ENCODE measurements at regions not wholly inside any gene's neighbourhood (a gene's known extent, or its start where the extent isn't known, plus 50 kb on each side); places are given as distances from the start of the nearest gene placed in this dataset.

DNA sequence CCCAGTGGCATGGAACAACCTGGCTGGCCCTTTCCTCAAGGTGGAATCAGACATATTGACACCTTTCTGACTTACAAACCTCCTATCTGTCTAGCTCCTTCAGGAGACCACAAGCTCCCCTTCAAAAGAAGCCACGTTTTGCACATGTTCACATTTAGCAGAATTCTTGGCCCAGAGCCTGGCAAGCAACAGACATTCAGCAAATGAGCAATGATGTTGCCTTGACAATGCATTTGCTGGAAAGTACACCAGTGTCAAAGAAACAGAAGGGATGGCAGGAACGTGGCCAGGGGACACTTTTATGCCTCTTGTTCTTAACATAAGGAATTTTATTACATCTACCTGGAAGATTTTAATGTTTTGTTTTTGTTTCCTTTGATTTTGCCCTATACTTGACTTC lies 85.5 kb upstream of the FGF14 start:
- ChIA-PET CTCF (no interaction called here), RAD21 (ENCODE audit: unreplicated experiment) (no interaction called here), POLR2A (no interaction called here), SMC1A (ENCODE audit: uncharacterized antibody, unreplicated experiment) (no interaction called here)
- intact Hi-C loops (cut with micrococcal nuclease; ENCODE audit: unreplicated experiment) (no loop called here), in situ Hi-C loops (cut with MboI) (no loop called here)
- Histone ChIP-seq H3K79me2 (ENCODE audit: control insufficient read depth, insufficient read depth, low read length) (no peaks in the 10 kb centered on the region), H3K4me3 (no peak overlapping the region), H3K36me3 (ENCODE audit: control insufficient read depth in 2 of 2, insufficient read depth in 2 of 2, low read length in 1 of 2) (no peaks in the 10 kb centered on the region), H3K4me1 (ENCODE audit: control insufficient read depth, insufficient read depth, low read length) (no peaks in the 10 kb centered on the region), H3K4me2 (ENCODE audit: control insufficient read depth, insufficient read depth) (no peak overlapping the region), H4K20me1 (ENCODE audit: control insufficient read depth, insufficient read depth) (no peaks in the 10 kb centered on the region), H3K9ac (ENCODE audit: control insufficient read depth, insufficient read depth, low read length) (no peak overlapping the region), H2AFZ (ENCODE audit: control insufficient read depth, low read depth, low read length) (no peak overlapping the region), H3K27me3 (replicated peaks in 1 of 2; ENCODE audit: control insufficient read depth in 2 of 2, insufficient read depth in 2 of 2, low read length in 1 of 2) (no peaks in the 10 kb centered on the region), H3K27ac (ENCODE audit: control insufficient read depth, insufficient read depth) (no peak overlapping the region), H3K9me3 (replicated peaks; ENCODE audit: control insufficient read depth, insufficient read depth, low read length) (no peaks in the 10 kb centered on the region)
- no peak for FAIRE-seq
- TF ChIP-seq E2F8 (IDR thresholded peaks at IDR 0.05; ENCODE audit: low read depth, partially characterized antibody) (no peak), NFIC (IDR thresholded peaks at IDR 0.05; ENCODE audit: low read depth, low read length) (no peak), KDM1A (IDR thresholded peaks at IDR 0.05; ENCODE audit: borderline replicate concordance) (no peak), TCF3 (IDR thresholded peaks at IDR 0.05; ENCODE audit: borderline replicate concordance, insufficient read depth, low read depth, low read length) (no peak), SMAD1 (IDR thresholded peaks at IDR 0.05; ENCODE audit: low read depth, partially characterized antibody) (no peak), RCOR1 (conservative IDR thresholded peaks at IDR 0.05; ENCODE audit: low read depth, low read length) (no peak), STAT1 (conservative IDR thresholded peaks at IDR 0.05) (no peak), RAD51 (IDR thresholded peaks at IDR 0.05) (no peak), NKRF (conservative IDR thresholded peaks at IDR 0.05) (no peak), BMI1 (IDR thresholded peaks at IDR 0.05; ENCODE audit: borderline replicate concordance) (no peak), SMC3 (IDR thresholded peaks at IDR 0.05; ENCODE audit: borderline replicate concordance, low read length) (no peak), FOS (IDR thresholded peaks at IDR 0.05; ENCODE audit: borderline replicate concordance, extremely low read depth, insufficient read length) (no peak)
- TF ChIP-seq, protein P1, sequence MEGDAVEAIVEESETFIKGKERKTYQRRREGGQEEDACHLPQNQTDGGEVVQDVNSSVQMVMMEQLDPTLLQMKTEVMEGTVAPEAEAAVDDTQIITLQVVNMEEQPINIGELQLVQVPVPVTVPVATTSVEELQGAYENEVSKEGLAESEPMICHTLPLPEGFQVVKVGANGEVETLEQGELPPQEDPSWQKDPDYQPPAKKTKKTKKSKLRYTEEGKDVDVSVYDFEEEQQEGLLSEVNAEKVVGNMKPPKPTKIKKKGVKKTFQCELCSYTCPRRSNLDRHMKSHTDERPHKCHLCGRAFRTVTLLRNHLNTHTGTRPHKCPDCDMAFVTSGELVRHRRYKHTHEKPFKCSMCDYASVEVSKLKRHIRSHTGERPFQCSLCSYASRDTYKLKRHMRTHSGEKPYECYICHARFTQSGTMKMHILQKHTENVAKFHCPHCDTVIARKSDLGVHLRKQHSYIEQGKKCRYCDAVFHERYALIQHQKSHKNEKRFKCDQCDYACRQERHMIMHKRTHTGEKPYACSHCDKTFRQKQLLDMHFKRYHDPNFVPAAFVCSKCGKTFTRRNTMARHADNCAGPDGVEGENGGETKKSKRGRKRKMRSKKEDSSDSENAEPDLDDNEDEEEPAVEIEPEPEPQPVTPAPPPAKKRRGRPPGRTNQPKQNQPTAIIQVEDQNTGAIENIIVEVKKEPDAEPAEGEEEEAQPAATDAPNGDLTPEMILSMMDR (IDR thresholded peaks at IDR 0.05 in 2 of 3, conservative IDR thresholded peaks at IDR 0.05 in 1 of 3; ENCODE audit: control insufficient read depth in 2 of 3, extremely low read depth in 1 of 3, insufficient read depth in 1 of 3, low read depth in 3 of 3, low read length in 3 of 3) = no peak
- TF ChIP-seq, protein P2, sequence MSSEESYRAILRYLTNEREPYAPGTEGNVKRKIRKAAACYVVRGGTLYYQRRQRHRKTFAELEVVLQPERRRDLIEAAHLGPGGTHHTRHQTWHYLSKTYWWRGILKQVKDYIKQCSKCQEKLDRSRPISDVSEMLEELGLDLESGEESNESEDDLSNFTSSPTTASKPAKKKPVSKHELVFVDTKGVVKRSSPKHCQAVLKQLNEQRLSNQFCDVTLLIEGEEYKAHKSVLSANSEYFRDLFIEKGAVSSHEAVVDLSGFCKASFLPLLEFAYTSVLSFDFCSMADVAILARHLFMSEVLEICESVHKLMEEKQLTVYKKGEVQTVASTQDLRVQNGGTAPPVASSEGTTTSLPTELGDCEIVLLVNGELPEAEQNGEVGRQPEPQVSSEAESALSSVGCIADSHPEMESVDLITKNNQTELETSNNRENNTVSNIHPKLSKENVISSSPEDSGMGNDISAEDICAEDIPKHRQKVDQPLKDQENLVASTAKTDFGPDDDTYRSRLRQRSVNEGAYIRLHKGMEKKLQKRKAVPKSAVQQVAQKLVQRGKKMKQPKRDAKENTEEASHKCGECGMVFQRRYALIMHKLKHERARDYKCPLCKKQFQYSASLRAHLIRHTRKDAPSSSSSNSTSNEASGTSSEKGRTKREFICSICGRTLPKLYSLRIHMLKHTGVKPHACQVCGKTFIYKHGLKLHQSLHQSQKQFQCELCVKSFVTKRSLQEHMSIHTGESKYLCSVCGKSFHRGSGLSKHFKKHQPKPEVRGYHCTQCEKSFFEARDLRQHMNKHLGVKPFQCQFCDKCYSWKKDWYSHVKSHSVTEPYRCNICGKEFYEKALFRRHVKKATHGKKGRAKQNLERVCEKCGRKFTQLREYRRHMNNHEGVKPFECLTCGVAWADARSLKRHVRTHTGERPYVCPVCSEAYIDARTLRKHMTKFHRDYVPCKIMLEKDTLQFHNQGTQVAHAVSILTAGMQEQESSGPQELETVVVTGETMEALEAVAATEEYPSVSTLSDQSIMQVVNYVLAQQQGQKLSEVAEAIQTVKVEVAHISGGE (CRISPR knock-in tag; IDR thresholded peaks at IDR 0.05) = no peak
- 0% methylated on average over 2 of the region's 2 CpGs for WGBS (ENCODE audit: insufficient coverage, insufficient replicate concordance, low lambda C conversion rate, missing lambda C conversion rate)
- no peak for DNase-seq (ENCODE audit: low read depth, low spot score)
- no peak for ATAC-seq
- BruUV-seq (replicated peaks) = no TSS peak
